ENCODE measurements at regions not wholly inside any gene's neighbourhood (a gene's known extent, or its start where the extent isn't known, plus 50 kb on each side); places are given as distances from the start of the nearest gene placed in this dataset.

DNA sequence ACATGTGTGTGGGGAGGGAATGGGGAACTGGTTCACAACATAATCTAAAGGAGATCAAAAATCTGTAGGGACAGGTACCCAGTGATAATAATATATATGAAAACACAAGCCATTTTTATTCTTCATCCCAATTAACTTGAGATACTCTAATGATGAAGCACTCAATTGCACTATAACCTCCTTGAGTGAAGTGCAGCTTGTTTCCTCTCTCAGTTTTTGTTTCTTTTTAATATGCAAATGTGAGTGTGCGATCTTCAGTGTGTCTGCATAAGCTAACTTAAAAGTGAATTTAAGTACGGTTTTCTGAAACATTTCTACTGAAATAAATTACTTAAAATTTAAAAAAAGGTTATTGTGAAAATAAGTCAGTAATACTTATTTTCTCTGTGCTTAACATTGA lies 623.5 kb downstream of the CDH11 start:
- Mint-ChIP-seq H3K4me1 (no peaks in the 10 kb centered on the region), H3K27ac (no peak overlapping the region), H3K36me3 (ENCODE audit: insufficient read depth in 1 of 3, low read depth in 3 of 3) (no peaks in the 10 kb centered on the region), H3K4me3 (no peak overlapping the region), H3K9me3 (no peaks in the 10 kb centered on the region), H3K27me3 (ENCODE audit: low read depth) (no peaks in the 10 kb centered on the region)
- no peak overlapping the region for H3K23ac ChIP-seq (ENCODE audit: insufficient read length, low read depth, low read length)
- no peak overlapping the region for H2BK15ac ChIP-seq (ENCODE audit: low read depth, low read length)
- TF ChIP-seq, protein P1, sequence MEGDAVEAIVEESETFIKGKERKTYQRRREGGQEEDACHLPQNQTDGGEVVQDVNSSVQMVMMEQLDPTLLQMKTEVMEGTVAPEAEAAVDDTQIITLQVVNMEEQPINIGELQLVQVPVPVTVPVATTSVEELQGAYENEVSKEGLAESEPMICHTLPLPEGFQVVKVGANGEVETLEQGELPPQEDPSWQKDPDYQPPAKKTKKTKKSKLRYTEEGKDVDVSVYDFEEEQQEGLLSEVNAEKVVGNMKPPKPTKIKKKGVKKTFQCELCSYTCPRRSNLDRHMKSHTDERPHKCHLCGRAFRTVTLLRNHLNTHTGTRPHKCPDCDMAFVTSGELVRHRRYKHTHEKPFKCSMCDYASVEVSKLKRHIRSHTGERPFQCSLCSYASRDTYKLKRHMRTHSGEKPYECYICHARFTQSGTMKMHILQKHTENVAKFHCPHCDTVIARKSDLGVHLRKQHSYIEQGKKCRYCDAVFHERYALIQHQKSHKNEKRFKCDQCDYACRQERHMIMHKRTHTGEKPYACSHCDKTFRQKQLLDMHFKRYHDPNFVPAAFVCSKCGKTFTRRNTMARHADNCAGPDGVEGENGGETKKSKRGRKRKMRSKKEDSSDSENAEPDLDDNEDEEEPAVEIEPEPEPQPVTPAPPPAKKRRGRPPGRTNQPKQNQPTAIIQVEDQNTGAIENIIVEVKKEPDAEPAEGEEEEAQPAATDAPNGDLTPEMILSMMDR (conservative IDR thresholded peaks at IDR 0.05), result no peak
- no peaks in the 10 kb centered on the region for H3K79me2 ChIP-seq (ENCODE audit: insufficient read depth, low read length)
- no peak overlapping the region for H3K56ac ChIP-seq (ENCODE audit: insufficient read length, low read depth, low read length)
- H4K5ac ChIP-seq (ENCODE audit: insufficient read length, low read depth, low read length), result no peak overlapping the region
- H2BK5ac ChIP-seq (ENCODE audit: insufficient read length, low read length), result no peak overlapping the region
- no peaks in the 10 kb centered on the region for H3K27me3 ChIP-seq (ENCODE audit: insufficient read depth, low read length)
- no peaks in the 10 kb centered on the region for H3K9me3 ChIP-seq (ENCODE audit: control insufficient read depth, low read depth, low read length)
- H2BK120ac ChIP-seq (ENCODE audit: low read depth, low read length, poor library complexity, severe bottlenecking), result no peak overlapping the region
- H3K9ac ChIP-seq (ENCODE audit: extremely low read depth, insufficient read length, low read length), result no peak overlapping the region
- H3K79me1 ChIP-seq (ENCODE audit: insufficient read depth, low read depth, low read length, poor library complexity, severe bottlenecking), result no peaks in the 10 kb centered on the region
- H2BK20ac ChIP-seq (ENCODE audit: low read depth, low read length, poor library complexity, severe bottlenecking), result no peak overlapping the region
- no peak for DNase-seq
- no peak overlapping the region for H3K18ac ChIP-seq (ENCODE audit: insufficient read length, low read depth, low read length)
- no peak overlapping the region for H2AK5ac ChIP-seq (ENCODE audit: insufficient read length, low read length)
- WGBS (ENCODE audit: extremely low coverage, insufficient read length, low lambda C conversion rate), result no CpG with 5 or more reads among the region's 2 CpGs
- no peaks in the 10 kb centered on the region for H3K23me2 ChIP-seq (ENCODE audit: insufficient read length, low read depth, low read length, poor library complexity, severe bottlenecking)
- no peak overlapping the region for H3T11ph ChIP-seq (ENCODE audit: low read length)
- no peak overlapping the region for H3K27ac ChIP-seq (ENCODE audit: insufficient read length, low read depth, low read length)
- H4K91ac ChIP-seq (ENCODE audit: insufficient read length, low read depth, low read length), result no peak overlapping the region
- H2BK12ac ChIP-seq (ENCODE audit: insufficient read length, low read depth, low read length), result no peak overlapping the region
- H2AFZ ChIP-seq (ENCODE audit: low read length), result no peak overlapping the region
- H4K8ac ChIP-seq (replicated peaks; ENCODE audit: insufficient read length, low read depth, low read length), result no peak overlapping the region
- no peak overlapping the region for H3K4ac ChIP-seq (ENCODE audit: low read depth, low read length)
- no peak overlapping the region for H3K4me2 ChIP-seq (ENCODE audit: insufficient read depth, insufficient read length, low read length)
- H4K20me1 ChIP-seq (ENCODE audit: control insufficient read depth, insufficient read depth, insufficient read length), result no peaks in the 10 kb centered on the region
- no peak overlapping the region for H3K14ac ChIP-seq (ENCODE audit: insufficient read depth, low read length)
- H3K4me1 ChIP-seq (ENCODE audit: insufficient read depth, low read length), result no peaks in the 10 kb centered on the region

Measured in H9 (cell line).